ENCODE measurements at regions not wholly inside any gene's neighbourhood (a gene's known extent, or its start where the extent isn't known, plus 50 kb on each side); places are given as distances from the start of the nearest gene placed in this dataset.

DNA sequence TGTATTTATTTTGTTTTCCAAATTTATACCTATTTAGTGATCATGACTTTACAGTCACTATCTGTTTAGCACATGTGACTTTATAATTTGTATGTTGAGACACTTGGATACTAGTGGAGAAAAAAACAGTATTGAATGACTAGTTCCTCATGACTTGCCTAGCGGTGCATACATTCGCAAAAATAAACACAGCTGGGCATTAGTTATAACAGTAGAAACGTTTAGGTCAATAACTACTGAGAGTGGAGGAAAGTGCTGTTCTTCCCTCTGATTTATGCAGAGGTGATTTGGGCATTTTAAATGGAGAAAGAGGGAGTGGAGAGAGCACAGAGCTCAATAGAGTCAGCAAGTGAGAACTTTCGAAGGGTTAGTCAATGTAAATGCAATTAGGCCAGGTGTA is 1679.0 kb upstream of the B3GALT2 start:
- Histone ChIP-seq H3K4me2 (ENCODE audit: control insufficient read depth, insufficient read depth) (no peak overlapping the region), H3K4me1 (ENCODE audit: control insufficient read depth, insufficient read depth, low read length) (no peaks in the 10 kb centered on the region; the same call in 1 of the 2 replicates), H2AFZ (ENCODE audit: control insufficient read depth, low read depth, low read length) (no peak overlapping the region; the same call in 1 of the 2 replicates), H3K36me3 (ENCODE audit: control insufficient read depth in 2 of 2, insufficient read depth in 2 of 2, low read length in 1 of 2) (no peaks in the 10 kb centered on the region), H4K20me1 (ENCODE audit: control insufficient read depth, insufficient read depth) (no peaks in the 10 kb centered on the region), H3K4me3 (no peak overlapping the region), H3K9ac (ENCODE audit: control insufficient read depth, insufficient read depth, low read length) (no peak overlapping the region), H3K9me3 (replicated peaks; ENCODE audit: control insufficient read depth, insufficient read depth, low read length) (no peaks in the 10 kb centered on the region; the same call in 2 of the 3 replicates), H3K27ac (ENCODE audit: control insufficient read depth, insufficient read depth) (no peak overlapping the region), H3K79me2 (ENCODE audit: control insufficient read depth, insufficient read depth, low read length) (no peaks in the 10 kb centered on the region), H3K27me3 (replicated peaks in 1 of 2; ENCODE audit: control insufficient read depth in 2 of 2, insufficient read depth in 2 of 2, low read length in 1 of 2) (no peaks in the 10 kb centered on the region)
- 50% methylated on average over 4 of the region's 4 CpGs for WGBS (ENCODE audit: insufficient coverage, insufficient replicate concordance, low lambda C conversion rate, missing lambda C conversion rate)
- in situ Hi-C loops (cut with MboI) = no loop called here
- CTCF ChIA-PET = interaction anchor here (0.6 kb wide), 1 partner anchor 200 kb away, joined by 5 read pairs; no protein-coding TSS in a partner anchor
- POLR2A ChIA-PET = no interaction called here
- RAD21 ChIA-PET (ENCODE audit: unreplicated experiment) = no interaction called here
- peak; percentile 23; the same call in 1 of the 3 replicates for ATAC-seq
- FAIRE-seq = no peak
- no TSS peak for BruUV-seq (replicated peaks)
- intact Hi-C loops (cut with micrococcal nuclease; ENCODE audit: unreplicated experiment) = no loop called here
- DNase-seq (ENCODE audit: low read depth, low spot score) = no peak
- SMC1A ChIA-PET (ENCODE audit: uncharacterized antibody, unreplicated experiment) = interaction anchor here (1.0 to 1.5 kb wide), 2 partner anchors 12 to 14 kb away, joined by 3 read pairs; no protein-coding TSS in a partner anchor
- no peak for TF ChIP-seq RAD21 (IDR thresholded peaks at IDR 0.05; ENCODE audit: insufficient read depth, low read depth, low read length)
- no peak for TF ChIP-seq EZH2 (IDR thresholded peaks at IDR 0.05; ENCODE audit: borderline replicate concordance, control insufficient read depth, low read depth, low read length)
- no peak for TF ChIP-seq USF2 (IDR thresholded peaks at IDR 0.05; ENCODE audit: borderline replicate concordance, low read depth, low read length)
- no peak for TF ChIP-seq NR2C1 (IDR thresholded peaks at IDR 0.05)
- no peak for TF ChIP-seq CBFB (IDR thresholded peaks at IDR 0.05; ENCODE audit: low read depth)
- no peak for TF ChIP-seq CREB1 (IDR thresholded peaks at IDR 0.05; ENCODE audit: low read depth)
- no peak for TF ChIP-seq MXI1 (IDR thresholded peaks at IDR 0.05; ENCODE audit: low read depth, low read length)
- TF ChIP-seq SREBF1 (IDR thresholded peaks at IDR 0.05; ENCODE audit: low read length) = no peak
- TF ChIP-seq KDM1A (IDR thresholded peaks at IDR 0.05; ENCODE audit: borderline replicate concordance) = no peak
- no peak for TF ChIP-seq ASH2L (IDR thresholded peaks at IDR 0.05; ENCODE audit: borderline replicate concordance, low read depth)
- no peak for TF ChIP-seq ZZZ3 (IDR thresholded peaks at IDR 0.05; ENCODE audit: control insufficient read depth, insufficient read length, low read depth)
- TF ChIP-seq PAX5 (IDR thresholded peaks at IDR 0.05; ENCODE audit: borderline replicate concordance, low read depth, low read length) = no peak
- TF ChIP-seq, protein P1, sequence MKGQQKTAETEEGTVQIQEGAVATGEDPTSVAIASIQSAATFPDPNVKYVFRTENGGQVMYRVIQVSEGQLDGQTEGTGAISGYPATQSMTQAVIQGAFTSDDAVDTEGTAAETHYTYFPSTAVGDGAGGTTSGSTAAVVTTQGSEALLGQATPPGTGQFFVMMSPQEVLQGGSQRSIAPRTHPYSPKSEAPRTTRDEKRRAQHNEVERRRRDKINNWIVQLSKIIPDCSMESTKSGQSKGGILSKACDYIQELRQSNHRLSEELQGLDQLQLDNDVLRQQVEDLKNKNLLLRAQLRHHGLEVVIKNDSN (IDR thresholded peaks at IDR 0.05; ENCODE audit: borderline replicate concordance, extremely low read length, insufficient read depth, low read depth, low read length) = no peak
- TF ChIP-seq SMARCA5 (IDR thresholded peaks at IDR 0.05) = no peak
- TF ChIP-seq HDGF (IDR thresholded peaks at IDR 0.05) = no peak
- no peak for TF ChIP-seq NKRF (conservative IDR thresholded peaks at IDR 0.05)
- TF ChIP-seq EP300 (IDR thresholded peaks at IDR 0.05; ENCODE audit: borderline replicate concordance in 1 of 2, control insufficient read depth in 1 of 2, low read depth in 2 of 2, low read length in 2 of 2) = no peak; a peak in 1 of 4 replicates
